Left lobe of liver (tissue), 2 donors: ENCODE measurements at regions not wholly inside any gene's neighbourhood (a gene's known extent, or its start where the extent isn't known, plus 50 kb on each side); places are given as distances from the start of the nearest gene placed in this dataset.
"Not testable (repeated sequence)": the region's sequence is repeated elsewhere in the genome, so short reads cannot be mapped to it uniquely, and the experiment has no call there.

Experiments used
- ATAC-seq: fragments of 200-7000 bp; cut with Tn5 transposase; one replicate; pipeline ENCODE4 v1.9.1; 2020; ENCODE audit warnings: mild to moderate bottlenecking, moderate library complexity
- DNase-seq: peaks from one replicate; pipeline ENCODE4 v3.0.0-alpha.2; 2020; ENCODE audit warnings: low spot score
- donor health status: DM: no; HTN: no; CAD: no; lungs with moderate emphysema.
- donor health status: DM: no; HTN: yes; CAD: no.

DNA sequence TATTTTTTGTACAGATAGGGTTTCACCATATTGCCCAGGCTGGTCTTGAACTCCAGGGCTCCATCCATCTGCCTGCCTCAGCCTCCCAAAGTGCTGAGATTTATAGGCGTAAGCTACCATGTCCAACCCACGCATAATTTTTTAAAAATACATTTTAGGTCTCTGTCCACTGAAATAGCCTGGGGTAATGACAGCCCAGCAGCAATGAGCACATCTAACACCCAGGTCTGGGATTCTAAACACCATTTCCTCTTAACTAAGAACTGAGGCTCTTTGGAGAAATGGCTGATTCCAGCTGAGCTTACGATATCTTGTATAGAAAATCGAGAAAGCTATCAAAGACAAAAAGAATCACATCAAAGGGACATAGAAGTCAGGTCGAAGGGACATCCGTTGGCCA, 245.3 kb downstream of the PARN start:
- DNase-seq (no peak), ATAC-seq (no peak)

- peak; percentile 67 for ATAC-seq
- DNase-seq, result not testable (repeated sequence)
These were observed 246.2 kb downstream of the PARN start for GRCh38 chr16:14383844-14384243.

- ATAC-seq (no peak), DNase-seq (no peak)
These were observed 251.2 kb downstream of the PARN start for GRCh38 chr16:14378689-14379467.

GRCh38 chr16:14378131-14378551, 251.9 kb downstream of the PARN start:
- DNase-seq (no peak), ATAC-seq (no peak)

GRCh38 chr16:14377326-14377725, 252.7 kb downstream of the PARN start:
- DNase-seq (no peak), ATAC-seq (no peak)

DNA sequence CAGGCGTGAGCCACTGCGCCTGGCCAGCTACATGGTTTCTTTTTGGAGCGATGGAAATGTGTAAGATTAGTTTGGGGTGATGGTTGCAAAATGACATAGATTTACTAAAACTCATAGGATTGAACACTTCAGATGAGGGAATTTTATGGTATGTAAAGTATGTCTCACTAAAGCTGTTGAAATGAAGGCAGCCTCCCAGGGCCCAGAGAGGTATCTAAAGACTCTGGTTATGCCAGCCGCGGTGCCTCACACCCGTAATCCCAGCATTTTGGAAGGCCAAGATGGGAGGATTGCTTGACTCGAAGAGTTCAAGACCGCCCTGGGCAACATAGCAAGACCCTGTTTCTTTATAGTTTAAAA, 254.9 kb downstream of the PARN start:
- no peak for ATAC-seq
- DNase-seq, result no peak

- no peak for ATAC-seq
- DNase-seq, result no peak
These were observed 255.5 kb downstream of the PARN start for GRCh38 chr16:14374451-14375131.

DNA sequence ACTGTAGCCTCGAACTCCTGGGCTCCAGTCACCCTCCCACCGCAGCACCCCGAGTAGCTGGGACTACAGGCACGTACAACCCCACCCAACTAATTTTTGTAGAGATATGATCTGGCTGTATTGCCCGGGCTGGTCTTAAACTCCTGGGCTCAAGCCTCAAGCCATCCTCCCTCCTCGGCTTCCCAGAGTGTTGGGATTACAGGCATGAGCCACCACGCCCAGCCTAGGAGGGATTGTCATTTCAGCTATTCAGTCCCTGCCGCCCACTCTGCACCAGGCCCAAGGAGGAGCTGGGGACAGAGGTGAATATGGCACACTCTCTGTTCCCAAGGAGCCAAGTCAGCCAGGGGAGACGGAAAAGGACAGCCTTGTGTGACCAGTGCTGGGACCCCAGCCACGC, 256.2 kb downstream of the PARN start:
- no peak for ATAC-seq
- DNase-seq, result no peak

- DNase-seq, result no peak
- ATAC-seq, result no peak
These were observed 256.7 kb downstream of the PARN start for GRCh38 chr16:14373406-14373805.

DNA sequence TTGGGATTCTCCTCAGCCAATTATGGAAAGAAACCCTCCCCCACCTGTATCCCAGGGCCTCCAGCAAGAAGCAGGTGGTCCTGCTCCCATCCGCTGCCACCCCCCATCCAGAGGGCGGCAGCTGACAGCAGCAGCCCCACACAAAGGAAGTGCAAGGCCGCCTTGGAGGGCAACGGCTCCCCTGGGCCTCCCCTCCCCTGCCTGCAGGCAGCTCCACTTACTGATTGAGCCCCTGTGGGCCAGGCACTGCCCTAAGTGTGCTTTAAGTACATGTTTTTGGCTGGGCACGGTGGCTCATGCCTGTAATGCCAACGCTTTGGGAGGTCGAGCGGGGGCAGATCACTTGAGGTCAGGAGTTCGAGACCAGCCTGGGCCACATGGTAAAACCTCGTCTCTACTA, 257.6 kb downstream of the PARN start:
- no peak for DNase-seq
- ATAC-seq, result no peak

GRCh38 chr16:14371778-14372431, 258.2 kb downstream of the PARN start:
- no peak for DNase-seq
- no peak for ATAC-seq

- no peak for ATAC-seq
- DNase-seq, result no peak
These were observed 259.3 kb downstream of the PARN start for GRCh38 chr16:14370736-14371234.

- no peak for DNase-seq
These were observed 260.1 kb downstream of the PARN start for GRCh38 chr16:14369734-14370598.

GRCh38 chr16:14368399-14368798, 261.7 kb downstream of the PARN start:
- ATAC-seq, result no peak
- DNase-seq, result no peak

More at GRCh38 chr16:14369734-14370598, 260.1 kb downstream of the PARN start:
- no peak for ATAC-seq

GRCh38 chr16:14366974-14367707, 262.9 kb downstream of the PARN start:
- DNase-seq (no peak), ATAC-seq (no peak)

GRCh38 chr16:14366447-14366846, 263.6 kb downstream of the PARN start:
- ATAC-seq, result no peak

DNA sequence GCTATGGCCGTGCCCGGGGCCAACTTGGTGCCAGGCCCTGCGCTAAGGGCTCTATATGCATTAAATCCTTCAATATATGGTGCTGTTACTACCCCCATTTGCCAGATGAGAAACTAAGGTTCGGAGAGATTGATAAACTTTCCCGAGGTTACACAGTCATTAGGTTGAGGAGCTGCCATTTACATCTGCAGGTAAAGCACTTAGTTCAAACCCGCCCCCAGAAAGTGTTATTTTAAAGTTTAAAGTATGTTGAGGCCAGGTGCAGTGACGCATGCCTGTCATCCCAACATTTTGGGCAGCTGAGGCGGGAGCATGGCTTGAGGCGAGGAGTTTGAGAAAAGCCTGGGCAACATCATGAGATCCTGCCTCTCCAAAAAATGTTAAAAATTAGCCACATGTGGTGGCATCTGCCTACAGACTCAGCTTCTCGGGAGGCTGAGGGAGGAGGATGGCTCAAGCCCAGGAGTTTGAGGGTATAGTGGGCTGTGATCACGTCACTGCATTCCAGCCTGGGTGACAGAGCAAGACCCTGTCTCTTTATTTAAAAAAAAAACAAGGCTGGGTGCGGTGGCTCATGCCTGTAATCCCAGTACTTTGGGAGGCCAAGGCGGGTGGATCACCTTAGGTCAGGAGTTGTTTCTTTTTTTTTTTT, 264.7 kb downstream of the PARN start:
- ATAC-seq (no peak), DNase-seq (no peak)

More at GRCh38 chr16:14366447-14366846, 263.6 kb downstream of the PARN start:
- no peak for DNase-seq

GRCh38 chr16:14364386-14365199, 265.5 kb downstream of the PARN start:
- ATAC-seq (peak; percentile 48), DNase-seq (peak; percentile 51)

GRCh38 chr16:14364112-14364385, 266.0 kb downstream of the PARN start:
- ATAC-seq, result no peak

More at GRCh38 chr16:14364112-14364385, 266.0 kb downstream of the PARN start:
- no peak for DNase-seq
